H1 (cell line): ENCODE measurements at regions not wholly inside any gene's neighbourhood (a gene's known extent, or its start where the extent isn't known, plus 50 kb on each side); places are given as distances from the start of the nearest gene placed in this dataset.

Experiments
- CEBPB ChIP-seq: IDR thresholded peaks from 2 replicates; pipeline ENCODE4 v1.6.1; 2012; ENCODE audit warnings: low read depth, low read length
- CHD2 ChIP-seq: IDR thresholded peaks from 2 replicates; pipeline ENCODE4 v1.6.1; 2012; ENCODE audit warnings: low read length, improper control_type of control experiment
- HDAC6 ChIP-seq: IDR thresholded peaks from one replicate; pipeline ENCODE4 v1.7.1; 2012; ENCODE audit warnings: low read depth, mild to moderate bottlenecking, inconsistent platforms, low read length, moderate library complexity
- SAP30 ChIP-seq: fragments of 300-600 bp; sonication (generic); IDR thresholded peaks from 2 replicates; pipeline ENCODE4 v1.7.1; 2012; ENCODE audit warnings: low read length, moderate library complexity, mild to moderate bottlenecking, inconsistent platforms; ENCODE audit not compliant: insufficient read depth, insufficient replicate concordance
- TBP ChIP-seq: IDR thresholded peaks from 2 replicates; pipeline ENCODE4 v1.6.1; 2011; ENCODE audit warnings: low read depth, low read length, improper control_type of control experiment
- TF ChIP-seq, protein P1 (sequence below): fragments of 300-600 bp; sonication (generic); IDR thresholded peaks from 2 replicates; pipeline ENCODE4 v1.7.1; 2012; ENCODE audit warnings: low read length, moderate library complexity, mild to moderate bottlenecking, inconsistent platforms; ENCODE audit not compliant: insufficient replicate concordance

DNA sequence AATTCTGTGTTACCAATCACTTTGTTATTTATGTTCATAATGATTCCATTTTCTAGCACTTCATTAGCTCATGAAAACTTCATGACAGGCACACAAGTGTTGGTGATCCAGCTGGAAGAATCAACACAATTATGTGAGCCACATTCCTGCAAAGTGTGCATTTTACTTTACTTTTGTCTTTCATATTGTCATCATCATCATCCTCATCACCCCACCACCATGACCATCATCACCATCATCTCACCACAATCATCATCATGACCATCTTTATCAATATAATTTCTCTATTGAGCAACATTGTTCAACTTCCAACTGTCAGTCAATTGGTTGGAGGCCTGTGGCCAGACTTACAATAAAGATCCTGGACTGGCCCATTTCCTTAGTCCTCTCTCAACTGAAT lies 159.4 kb upstream of the PRSS16 start (continued):
- TF ChIP-seq, protein P1, sequence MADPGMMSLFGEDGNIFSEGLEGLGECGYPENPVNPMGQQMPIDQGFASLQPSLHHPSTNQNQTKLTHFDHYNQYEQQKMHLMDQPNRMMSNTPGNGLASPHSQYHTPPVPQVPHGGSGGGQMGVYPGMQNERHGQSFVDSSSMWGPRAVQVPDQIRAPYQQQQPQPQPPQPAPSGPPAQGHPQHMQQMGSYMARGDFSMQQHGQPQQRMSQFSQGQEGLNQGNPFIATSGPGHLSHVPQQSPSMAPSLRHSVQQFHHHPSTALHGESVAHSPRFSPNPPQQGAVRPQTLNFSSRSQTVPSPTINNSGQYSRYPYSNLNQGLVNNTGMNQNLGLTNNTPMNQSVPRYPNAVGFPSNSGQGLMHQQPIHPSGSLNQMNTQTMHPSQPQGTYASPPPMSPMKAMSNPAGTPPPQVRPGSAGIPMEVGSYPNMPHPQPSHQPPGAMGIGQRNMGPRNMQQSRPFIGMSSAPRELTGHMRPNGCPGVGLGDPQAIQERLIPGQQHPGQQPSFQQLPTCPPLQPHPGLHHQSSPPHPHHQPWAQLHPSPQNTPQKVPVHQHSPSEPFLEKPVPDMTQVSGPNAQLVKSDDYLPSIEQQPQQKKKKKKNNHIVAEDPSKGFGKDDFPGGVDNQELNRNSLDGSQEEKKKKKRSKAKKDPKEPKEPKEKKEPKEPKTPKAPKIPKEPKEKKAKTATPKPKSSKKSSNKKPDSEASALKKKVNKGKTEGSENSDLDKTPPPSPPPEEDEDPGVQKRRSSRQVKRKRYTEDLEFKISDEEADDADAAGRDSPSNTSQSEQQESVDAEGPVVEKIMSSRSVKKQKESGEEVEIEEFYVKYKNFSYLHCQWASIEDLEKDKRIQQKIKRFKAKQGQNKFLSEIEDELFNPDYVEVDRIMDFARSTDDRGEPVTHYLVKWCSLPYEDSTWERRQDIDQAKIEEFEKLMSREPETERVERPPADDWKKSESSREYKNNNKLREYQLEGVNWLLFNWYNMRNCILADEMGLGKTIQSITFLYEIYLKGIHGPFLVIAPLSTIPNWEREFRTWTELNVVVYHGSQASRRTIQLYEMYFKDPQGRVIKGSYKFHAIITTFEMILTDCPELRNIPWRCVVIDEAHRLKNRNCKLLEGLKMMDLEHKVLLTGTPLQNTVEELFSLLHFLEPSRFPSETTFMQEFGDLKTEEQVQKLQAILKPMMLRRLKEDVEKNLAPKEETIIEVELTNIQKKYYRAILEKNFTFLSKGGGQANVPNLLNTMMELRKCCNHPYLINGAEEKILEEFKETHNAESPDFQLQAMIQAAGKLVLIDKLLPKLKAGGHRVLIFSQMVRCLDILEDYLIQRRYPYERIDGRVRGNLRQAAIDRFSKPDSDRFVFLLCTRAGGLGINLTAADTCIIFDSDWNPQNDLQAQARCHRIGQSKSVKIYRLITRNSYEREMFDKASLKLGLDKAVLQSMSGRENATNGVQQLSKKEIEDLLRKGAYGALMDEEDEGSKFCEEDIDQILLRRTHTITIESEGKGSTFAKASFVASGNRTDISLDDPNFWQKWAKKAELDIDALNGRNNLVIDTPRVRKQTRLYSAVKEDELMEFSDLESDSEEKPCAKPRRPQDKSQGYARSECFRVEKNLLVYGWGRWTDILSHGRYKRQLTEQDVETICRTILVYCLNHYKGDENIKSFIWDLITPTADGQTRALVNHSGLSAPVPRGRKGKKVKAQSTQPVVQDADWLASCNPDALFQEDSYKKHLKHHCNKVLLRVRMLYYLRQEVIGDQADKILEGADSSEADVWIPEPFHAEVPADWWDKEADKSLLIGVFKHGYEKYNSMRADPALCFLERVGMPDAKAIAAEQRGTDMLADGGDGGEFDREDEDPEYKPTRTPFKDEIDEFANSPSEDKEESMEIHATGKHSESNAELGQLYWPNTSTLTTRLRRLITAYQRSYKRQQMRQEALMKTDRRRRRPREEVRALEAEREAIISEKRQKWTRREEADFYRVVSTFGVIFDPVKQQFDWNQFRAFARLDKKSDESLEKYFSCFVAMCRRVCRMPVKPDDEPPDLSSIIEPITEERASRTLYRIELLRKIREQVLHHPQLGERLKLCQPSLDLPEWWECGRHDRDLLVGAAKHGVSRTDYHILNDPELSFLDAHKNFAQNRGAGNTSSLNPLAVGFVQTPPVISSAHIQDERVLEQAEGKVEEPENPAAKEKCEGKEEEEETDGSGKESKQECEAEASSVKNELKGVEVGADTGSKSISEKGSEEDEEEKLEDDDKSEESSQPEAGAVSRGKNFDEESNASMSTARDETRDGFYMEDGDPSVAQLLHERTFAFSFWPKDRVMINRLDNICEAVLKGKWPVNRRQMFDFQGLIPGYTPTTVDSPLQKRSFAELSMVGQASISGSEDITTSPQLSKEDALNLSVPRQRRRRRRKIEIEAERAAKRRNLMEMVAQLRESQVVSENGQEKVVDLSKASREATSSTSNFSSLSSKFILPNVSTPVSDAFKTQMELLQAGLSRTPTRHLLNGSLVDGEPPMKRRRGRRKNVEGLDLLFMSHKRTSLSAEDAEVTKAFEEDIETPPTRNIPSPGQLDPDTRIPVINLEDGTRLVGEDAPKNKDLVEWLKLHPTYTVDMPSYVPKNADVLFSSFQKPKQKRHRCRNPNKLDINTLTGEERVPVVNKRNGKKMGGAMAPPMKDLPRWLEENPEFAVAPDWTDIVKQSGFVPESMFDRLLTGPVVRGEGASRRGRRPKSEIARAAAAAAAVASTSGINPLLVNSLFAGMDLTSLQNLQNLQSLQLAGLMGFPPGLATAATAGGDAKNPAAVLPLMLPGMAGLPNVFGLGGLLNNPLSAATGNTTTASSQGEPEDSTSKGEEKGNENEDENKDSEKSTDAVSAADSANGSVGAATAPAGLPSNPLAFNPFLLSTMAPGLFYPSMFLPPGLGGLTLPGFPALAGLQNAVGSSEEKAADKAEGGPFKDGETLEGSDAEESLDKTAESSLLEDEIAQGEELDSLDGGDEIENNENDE, result no peak
- TF ChIP-seq TBP, result no peak
- TF ChIP-seq CEBPB, result no peak
- no peak for TF ChIP-seq SAP30
- TF ChIP-seq CHD2, result no peak
- no peak for TF ChIP-seq HDAC6
